ENCODE measurements at regions not wholly inside any gene's neighbourhood (a gene's known extent, or its start where the extent isn't known, plus 50 kb on each side); places are given as distances from the start of the nearest gene placed in this dataset.

DNA sequence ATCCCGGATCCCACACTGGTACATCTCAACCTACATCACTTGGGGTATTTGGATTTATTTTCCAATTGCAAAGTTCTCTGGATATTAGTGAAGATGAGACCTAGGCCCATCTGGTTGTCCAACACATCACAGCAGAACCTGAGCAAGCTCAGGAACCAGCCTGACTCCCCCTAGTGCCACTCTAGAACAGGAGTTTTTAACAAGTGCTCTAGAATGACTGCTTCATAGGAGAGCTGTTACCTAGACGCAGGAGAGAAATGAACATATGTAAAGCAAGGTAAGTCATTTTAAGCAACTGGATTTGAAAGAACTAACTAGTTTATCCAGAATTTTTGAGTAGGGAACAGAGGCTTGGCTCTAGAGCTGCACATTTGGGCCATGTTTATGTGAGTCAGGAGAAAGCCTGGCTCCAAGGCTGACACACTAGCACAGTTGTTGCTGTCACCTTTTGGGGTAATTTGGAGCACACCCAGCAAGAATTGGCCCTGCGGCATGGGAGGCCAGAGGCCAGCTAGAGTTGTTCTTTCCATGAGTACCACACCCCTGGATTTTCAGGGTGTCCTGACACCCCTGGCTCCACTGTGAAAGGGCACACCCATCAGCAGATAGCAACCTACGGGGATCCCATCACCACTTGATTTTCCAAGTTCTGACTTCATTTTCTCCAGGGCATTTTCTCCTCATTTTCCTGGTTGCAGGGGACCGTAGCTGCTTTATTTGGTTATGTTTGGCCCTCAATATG lies 110.9 kb upstream of the LPAR1 start:
- TF ChIP-seq, protein P1, sequence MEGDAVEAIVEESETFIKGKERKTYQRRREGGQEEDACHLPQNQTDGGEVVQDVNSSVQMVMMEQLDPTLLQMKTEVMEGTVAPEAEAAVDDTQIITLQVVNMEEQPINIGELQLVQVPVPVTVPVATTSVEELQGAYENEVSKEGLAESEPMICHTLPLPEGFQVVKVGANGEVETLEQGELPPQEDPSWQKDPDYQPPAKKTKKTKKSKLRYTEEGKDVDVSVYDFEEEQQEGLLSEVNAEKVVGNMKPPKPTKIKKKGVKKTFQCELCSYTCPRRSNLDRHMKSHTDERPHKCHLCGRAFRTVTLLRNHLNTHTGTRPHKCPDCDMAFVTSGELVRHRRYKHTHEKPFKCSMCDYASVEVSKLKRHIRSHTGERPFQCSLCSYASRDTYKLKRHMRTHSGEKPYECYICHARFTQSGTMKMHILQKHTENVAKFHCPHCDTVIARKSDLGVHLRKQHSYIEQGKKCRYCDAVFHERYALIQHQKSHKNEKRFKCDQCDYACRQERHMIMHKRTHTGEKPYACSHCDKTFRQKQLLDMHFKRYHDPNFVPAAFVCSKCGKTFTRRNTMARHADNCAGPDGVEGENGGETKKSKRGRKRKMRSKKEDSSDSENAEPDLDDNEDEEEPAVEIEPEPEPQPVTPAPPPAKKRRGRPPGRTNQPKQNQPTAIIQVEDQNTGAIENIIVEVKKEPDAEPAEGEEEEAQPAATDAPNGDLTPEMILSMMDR (conservative IDR thresholded peaks at IDR 0.05 in 1 of 2, IDR thresholded peaks at IDR 0.05 in 1 of 2; ENCODE audit: extremely low read depth in 1 of 2, insufficient read depth in 1 of 2, low read depth in 1 of 2, low read length in 2 of 2): peak in 1 of 2 donors; percentile 38
- no peak for TF ChIP-seq EZH2 (IDR thresholded peaks at IDR 0.05; ENCODE audit: borderline replicate concordance, low read length)

Data from mammary epithelial cell (primary cell).